Colon (tissue), 2 donors: ENCODE measurements at regions not wholly inside any gene's neighbourhood (a gene's known extent, or its start where the extent isn't known, plus 50 kb on each side); places are given as distances from the start of the nearest gene placed in this dataset.
"Not testable (repeated sequence)": the region's sequence is repeated elsewhere in the genome, so short reads cannot be mapped to it uniquely, and the experiment has no call there.

Experiments
- FAIRE-seq: peaks from 2 replicates; lab custom pipeline; 2012; peaks lifted over from hg19 to GRCh38; lab: Jason Lieb, UNC
- donor health status: control.
- donor health status: control.

DNA sequence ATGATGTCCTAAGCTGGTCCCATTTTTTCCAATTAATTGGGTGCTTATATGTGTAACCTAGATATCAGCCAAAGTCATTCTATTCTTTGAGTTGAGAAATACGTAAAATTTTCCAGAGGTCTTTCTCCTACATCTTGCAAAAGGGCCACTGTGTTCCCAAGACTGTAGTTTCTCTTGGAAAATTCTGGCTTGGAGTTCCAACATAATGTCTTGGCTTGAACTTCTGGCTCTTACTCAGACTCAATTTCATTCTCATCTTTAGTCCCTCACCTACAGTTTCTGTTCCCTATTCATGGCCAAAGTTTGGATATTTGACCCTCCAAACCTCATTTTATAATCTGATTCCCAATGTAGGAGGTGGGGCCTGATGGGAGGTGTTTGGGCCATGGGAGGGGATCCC, 201.4 kb upstream of the ARHGEF26 start:
- no peak for FAIRE-seq

DNA sequence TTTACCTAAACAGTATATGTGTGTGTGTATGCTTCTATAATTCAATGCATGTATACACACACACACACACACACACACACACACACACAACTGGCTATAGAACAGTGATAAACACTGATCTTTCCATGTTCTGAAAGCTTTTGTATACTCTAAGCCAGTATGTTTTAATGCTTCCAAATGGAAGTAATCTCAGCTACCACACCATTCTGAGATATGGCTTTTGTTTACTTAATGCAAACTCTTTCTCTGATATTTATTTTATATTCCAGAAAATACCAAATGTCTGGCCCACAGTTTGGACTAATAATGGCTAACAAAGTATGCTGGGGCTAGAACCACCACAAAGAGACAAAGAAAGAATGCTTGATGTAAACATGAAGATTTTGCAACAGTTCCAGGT, 199.4 kb upstream of the ARHGEF26 start:
- no peak for FAIRE-seq

GRCh38 chr3:153925841-153926514, 195.2 kb upstream of the ARHGEF26 start:
- FAIRE-seq = no peak

- no peak for FAIRE-seq
Measured at GRCh38 chr3:153927107-153927506, 194.1 kb upstream of the ARHGEF26 start.

- no peak for FAIRE-seq
Measured at GRCh38 chr3:153928851-153929250, 192.3 kb upstream of the ARHGEF26 start.

DNA sequence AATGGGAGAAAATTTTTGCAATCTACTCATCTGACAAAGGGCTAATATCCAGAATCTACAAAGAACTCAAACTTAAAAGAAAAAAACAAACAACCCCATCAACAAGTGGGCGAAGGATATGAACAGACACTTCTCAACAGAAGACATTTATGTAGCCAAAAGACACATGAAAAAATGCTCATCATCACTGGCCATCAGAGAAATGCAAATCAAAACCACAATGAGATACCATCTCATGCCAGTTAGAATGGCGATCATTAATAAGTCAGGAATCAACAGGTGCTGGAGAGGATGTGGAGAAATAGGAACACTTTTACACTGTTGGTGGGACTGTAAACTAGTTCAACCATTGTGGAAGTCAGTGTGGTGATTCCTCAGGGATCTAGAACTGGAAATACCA, 187.7 kb upstream of the ARHGEF26 start:
- not testable (repeated sequence) for FAIRE-seq

GRCh38 chr3:153944084-153944483, 177.1 kb upstream of the ARHGEF26 start:
- no peak for FAIRE-seq

GRCh38 chr3:153951276-153951675, 169.9 kb upstream of the ARHGEF26 start:
- FAIRE-seq = no peak

- FAIRE-seq = no peak
Measured at GRCh38 chr3:153952091-153952490, 169.1 kb upstream of the ARHGEF26 start.

- no peak for FAIRE-seq
Measured at GRCh38 chr3:153956613-153957012, 164.6 kb upstream of the ARHGEF26 start.

DNA sequence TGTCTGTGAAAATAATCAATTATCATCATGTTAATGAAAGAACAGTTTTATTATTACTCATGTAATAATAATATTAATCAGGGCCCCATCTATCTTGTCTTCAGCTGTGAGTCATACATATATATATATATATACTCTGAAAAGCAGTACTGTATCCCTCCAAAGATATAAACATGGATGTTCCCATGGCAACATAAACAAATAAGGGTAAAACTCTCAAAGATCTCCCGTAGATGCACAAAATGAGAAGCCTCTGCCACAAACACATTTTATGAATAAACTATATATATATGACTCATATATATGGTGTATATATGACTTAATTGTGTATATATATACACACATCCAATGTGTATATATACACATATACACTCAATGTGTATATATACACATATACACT, 163.8 kb upstream of the ARHGEF26 start:
- no peak for FAIRE-seq

DNA sequence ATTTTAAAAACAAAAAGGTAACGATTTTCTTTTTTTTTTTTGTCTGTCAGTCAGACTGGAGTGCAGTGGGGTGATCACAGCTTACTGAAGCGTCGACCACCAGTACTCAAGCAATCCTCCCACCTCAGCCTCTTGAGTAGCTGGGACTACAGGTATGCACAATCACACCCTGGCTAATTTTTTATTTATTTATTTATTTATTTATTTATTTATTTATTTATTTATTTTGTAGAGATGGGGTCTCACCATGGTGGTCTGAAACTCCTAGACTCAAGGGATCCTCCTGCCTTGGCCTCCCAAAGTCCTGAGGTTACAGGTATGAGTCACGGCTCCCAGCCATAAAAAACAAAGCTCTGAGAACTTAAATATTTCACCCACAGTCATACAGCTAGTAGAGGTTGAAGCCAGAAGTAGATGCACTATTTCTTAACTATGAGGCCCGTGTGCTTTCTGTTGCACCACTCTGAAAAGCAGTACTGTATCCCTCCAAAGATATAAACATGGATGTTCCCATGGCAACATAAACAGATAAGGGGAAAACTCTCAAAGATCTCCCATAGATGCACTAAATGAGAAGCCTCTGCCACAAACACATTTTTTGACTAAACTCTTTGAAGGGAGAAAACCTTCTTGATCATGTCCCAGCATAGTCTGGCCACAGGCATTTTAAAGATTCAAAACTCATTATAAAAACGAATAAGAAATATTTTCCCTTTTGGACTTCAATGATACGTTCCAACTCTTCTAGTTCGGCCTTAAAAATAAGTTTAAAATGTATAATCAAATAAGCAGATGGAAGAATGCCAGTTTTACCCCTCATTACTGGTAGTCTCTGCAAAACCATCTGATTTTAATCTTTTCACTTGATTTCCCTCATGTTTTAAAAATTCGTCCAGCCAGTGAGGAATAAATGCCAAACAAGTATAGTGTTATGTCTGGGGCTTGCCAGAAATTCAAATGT, 162.3 kb upstream of the ARHGEF26 start:
- no peak for FAIRE-seq

- FAIRE-seq = no peak
Measured at GRCh38 chr3:153960458-153961074, 160.6 kb upstream of the ARHGEF26 start.

DNA sequence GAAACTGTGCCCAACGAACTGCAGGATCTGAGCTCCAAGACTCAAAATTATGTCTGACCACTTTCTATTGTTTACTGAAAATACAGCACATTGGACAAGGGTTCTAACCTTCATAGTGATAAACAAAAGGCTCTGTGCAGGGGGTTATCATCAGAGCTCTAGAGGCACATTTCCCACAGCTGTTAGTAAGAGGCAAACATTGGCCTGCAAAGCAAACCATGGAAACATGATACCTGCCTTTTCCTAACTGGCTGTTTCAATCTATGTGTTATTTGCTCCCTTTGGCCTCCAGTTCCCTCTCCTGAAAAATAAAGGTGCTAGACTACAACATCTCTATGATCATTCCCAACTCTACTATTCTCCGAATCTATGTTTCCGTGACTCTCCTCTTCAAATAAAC, 159.7 kb upstream of the ARHGEF26 start:
- no peak for FAIRE-seq

GRCh38 chr3:153963012-153963411, 158.2 kb upstream of the ARHGEF26 start:
- FAIRE-seq = no peak

DNA sequence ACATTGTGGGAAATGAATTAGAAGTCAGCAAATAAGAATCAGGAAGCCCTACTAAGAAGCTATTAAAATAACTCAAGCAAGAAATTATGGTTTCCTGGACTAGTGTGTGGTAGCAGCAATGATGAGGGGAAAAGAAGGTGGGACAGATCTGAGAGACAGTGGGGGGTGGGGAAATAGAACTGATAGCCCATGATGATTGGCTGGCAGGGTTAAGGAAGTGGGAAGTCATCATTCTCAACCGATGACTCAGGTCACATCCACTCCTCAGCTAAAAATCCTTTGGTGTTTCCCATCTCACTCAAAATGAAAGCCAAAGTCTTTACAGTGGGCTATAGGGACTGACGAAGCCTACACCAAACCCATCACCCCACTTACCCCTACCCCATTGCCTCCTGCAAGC, 153.9 kb upstream of the ARHGEF26 start:
- no peak for FAIRE-seq

DNA sequence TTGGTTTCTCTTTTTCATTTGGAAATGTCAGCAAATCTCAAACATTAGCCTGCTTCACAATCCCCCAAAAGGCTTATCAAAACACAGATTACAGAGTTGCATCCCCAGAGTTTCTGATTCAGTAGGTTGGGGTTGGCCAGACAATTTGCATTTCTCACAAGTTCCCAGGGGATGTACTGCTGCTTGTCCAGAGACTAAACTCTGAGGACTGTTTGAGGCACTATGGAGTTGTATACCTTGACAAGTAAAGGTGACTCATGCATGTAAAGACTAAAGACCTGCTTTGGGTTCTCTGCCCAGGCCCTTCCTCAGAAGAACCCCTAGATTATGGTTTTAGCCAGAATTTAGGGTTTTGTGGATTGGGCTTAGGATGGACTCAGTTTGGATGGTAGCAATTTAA, 151.1 kb upstream of the ARHGEF26 start:
- FAIRE-seq = no peak

- no peak for FAIRE-seq
Measured at GRCh38 chr3:153970741-153971347, 150.3 kb upstream of the ARHGEF26 start.

GRCh38 chr3:153972862-153973261, 148.3 kb upstream of the ARHGEF26 start:
- no peak for FAIRE-seq

DNA sequence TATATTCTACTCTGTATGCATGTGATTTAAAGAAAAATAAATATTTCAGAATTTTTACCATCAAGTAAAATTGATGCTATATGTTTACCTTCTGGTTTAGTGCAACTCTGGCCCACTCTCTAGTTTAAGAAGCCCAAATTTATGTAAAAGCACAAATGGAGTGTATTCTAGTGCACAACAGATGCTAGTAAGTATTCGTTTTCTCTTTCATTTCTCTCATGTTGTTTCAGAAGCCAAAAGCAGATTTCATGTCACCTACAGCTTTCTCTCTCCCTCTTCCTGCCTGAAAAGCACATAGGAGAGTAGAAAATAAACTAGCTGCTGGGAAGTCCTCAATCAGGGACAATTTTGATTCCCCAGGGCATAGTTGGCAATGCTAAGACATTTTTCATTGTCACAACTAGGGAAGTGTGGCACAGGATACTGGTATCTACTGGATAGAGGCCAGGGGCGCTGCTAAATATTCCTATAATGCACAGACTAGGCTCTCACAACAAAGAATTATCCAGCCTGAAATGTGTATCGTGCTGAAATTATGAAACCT, 147.4 kb upstream of the ARHGEF26 start:
- FAIRE-seq = no peak

DNA sequence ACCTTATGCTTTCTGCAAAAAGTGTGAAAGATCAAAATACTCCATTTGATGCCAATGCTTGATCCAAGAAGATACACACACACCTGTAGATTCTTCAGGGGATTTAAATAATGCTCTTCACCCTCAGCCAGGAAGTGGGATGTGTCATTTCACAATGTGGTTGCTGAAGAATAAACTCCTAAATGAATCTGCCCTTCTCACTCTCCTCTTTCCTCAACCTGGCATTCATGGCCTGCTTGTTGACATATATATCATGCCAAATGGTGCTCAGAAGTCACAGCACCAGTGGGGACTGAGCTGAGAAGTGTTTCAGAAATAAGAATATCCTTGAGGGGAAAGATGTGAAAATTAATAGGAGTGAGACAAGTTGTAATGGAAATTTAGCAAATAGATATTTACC, 146.6 kb upstream of the ARHGEF26 start:
- FAIRE-seq = no peak

- FAIRE-seq = no peak
Measured at GRCh38 chr3:153976891-153977554, 144.2 kb upstream of the ARHGEF26 start.
